ENCODE measurements at regions not wholly inside any gene's neighbourhood (a gene's known extent, or its start where the extent isn't known, plus 50 kb on each side); places are given as distances from the start of the nearest gene placed in this dataset.
A peak's percentile ranks its signal among the peaks of the same experiment; 100 is the strongest.

DNA sequence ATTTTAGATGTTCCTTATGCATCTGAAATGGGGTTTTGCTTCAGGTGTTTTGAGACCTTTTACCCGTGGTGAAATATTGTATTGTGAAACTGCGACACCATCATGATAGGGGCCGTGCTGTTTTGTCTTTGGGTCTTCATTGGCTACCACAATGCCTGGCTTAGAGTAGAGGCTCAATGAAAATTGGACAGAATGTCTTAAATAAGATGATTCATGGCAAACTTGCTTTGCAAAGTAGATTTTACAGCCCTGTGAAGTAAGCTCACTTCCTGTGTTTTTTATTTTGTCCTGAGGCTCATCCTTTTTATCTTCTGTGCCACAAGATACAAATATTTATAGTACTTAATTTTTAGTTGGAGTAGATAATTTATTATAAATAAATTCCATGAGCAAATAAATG, 111.3 kb upstream of the FRMD6 start:
- ChIA-PET POLR2A (no interaction called here), CTCF (no interaction called here)
- no peak for DNase-seq
- WGBS (ENCODE audit: low lambda C conversion rate): 89% methylated on average over 3 of the region's 3 CpGs
- H3K4me1 ChIP-seq (ENCODE audit: control insufficient read depth in 1 of 2, insufficient read depth in 2 of 2, low read depth in 1 of 2, low read length in 1 of 2): peaks cover under 1 to 25% of the 10 kb centered on the region in 2 experiments; a peak in 3 of 4 replicates
- H3K79me2 ChIP-seq (ENCODE audit: insufficient read depth): peaks cover 10% of the 10 kb centered on the region
- H3F3A ChIP-seq (replicated peaks; ENCODE audit: insufficient read depth): peaks cover 40% of the 10 kb centered on the region
- H3K9me2 ChIP-seq: no peaks in the 10 kb centered on the region
- no peak for TF ChIP-seq GABPA (IDR thresholded peaks at IDR 0.05; ENCODE audit: low read depth)
- TF ChIP-seq, protein P1, sequence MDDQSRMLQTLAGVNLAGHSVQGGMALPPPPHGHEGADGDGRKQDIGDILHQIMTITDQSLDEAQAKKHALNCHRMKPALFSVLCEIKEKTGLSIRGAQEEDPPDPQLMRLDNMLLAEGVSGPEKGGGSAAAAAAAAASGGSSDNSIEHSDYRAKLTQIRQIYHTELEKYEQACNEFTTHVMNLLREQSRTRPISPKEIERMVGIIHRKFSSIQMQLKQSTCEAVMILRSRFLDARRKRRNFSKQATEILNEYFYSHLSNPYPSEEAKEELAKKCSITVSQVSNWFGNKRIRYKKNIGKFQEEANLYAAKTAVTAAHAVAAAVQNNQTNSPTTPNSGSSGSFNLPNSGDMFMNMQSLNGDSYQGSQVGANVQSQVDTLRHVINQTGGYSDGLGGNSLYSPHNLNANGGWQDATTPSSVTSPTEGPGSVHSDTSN (IDR thresholded peaks at IDR 0.05): peak; percentile 43
- no peak overlapping the region for H3K4me3 ChIP-seq (ENCODE audit: low read depth in 2 of 2, low read length in 1 of 2)
- H4K20me1 ChIP-seq (ENCODE audit: insufficient read depth): no peaks in the 10 kb centered on the region
- peak overlapping the region; percentile 83 to 99 for H3K27ac ChIP-seq (ENCODE audit: low read depth in 2 of 2, low read length in 1 of 2)
- peak overlapping the region; percentile 60 for H3K9ac ChIP-seq
- H3K27me3 ChIP-seq (ENCODE audit: insufficient read depth): no peaks in the 10 kb centered on the region
- H3K9me3 ChIP-seq: no peaks in the 10 kb centered on the region
- no peaks in the 10 kb centered on the region for H3K36me3 ChIP-seq (replicated peaks in 1 of 2; ENCODE audit: control insufficient read depth in 1 of 2, insufficient read depth in 2 of 2, low read length in 1 of 2)
- peak overlapping the region; percentile 32; the same call in 1 of the 2 replicates for H3K4me2 ChIP-seq
- no peak overlapping the region for H2AFZ ChIP-seq (ENCODE audit: low read depth)

DNA sequence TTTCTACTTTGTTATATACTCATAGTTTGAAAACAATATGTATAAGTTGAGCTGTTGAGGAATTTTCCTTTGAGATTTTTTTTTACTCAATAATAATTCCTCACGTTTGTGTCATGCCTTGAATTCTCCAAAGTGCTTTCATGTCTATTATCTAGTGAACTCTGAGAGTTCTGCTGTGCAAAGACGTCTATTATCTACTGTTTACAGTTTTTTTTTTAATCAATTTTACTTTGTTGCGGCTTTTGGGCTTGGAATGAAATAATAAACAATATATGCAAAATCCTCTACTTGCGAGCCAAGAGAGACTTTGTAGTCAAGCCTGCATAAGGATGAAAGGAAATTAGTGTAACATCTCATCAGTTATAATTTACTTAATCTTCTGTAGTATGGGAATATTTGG, 107.2 kb upstream of the FRMD6 start:
- Histone ChIP-seq H3K4me3 (ENCODE audit: low read depth in 2 of 2, low read length in 1 of 2) (no peak overlapping the region), H3K36me3 (replicated peaks in 1 of 2; ENCODE audit: control insufficient read depth in 1 of 2, insufficient read depth in 2 of 2, low read length in 1 of 2) (no peaks in the 10 kb centered on the region), H3K27ac (ENCODE audit: low read depth in 2 of 2, low read length in 1 of 2) (peak overlapping the region; percentile 94 to 100), H3K4me1 (ENCODE audit: control insufficient read depth in 1 of 2, insufficient read depth in 2 of 2, low read depth in 1 of 2, low read length in 1 of 2) (peaks cover 18 to 52% of the 10 kb centered on the region in 2 experiments), H3K4me2 (no peak overlapping the region), H3K9ac (no peak overlapping the region), H2AFZ (ENCODE audit: low read depth) (no peak overlapping the region), H3F3A (replicated peaks; ENCODE audit: insufficient read depth) (peaks cover 61% of the 10 kb centered on the region), H3K9me2 (no peaks in the 10 kb centered on the region), H3K79me2 (ENCODE audit: insufficient read depth) (peaks cover 11% of the 10 kb centered on the region), H3K9me3 (no peaks in the 10 kb centered on the region), H4K20me1 (ENCODE audit: insufficient read depth) (no peaks in the 10 kb centered on the region), H3K27me3 (ENCODE audit: insufficient read depth) (no peaks in the 10 kb centered on the region)
- TF ChIP-seq, protein P2, sequence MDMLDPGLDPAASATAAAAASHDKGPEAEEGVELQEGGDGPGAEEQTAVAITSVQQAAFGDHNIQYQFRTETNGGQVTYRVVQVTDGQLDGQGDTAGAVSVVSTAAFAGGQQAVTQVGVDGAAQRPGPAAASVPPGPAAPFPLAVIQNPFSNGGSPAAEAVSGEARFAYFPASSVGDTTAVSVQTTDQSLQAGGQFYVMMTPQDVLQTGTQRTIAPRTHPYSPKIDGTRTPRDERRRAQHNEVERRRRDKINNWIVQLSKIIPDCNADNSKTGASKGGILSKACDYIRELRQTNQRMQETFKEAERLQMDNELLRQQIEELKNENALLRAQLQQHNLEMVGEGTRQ (IDR thresholded peaks at IDR 0.05; ENCODE audit: borderline replicate concordance, low read depth, low read length): no peak
- no peak for TF ChIP-seq TAF1 (IDR thresholded peaks at IDR 0.05; ENCODE audit: borderline replicate concordance, low read depth, low read length)
- TF ChIP-seq, protein P3, sequence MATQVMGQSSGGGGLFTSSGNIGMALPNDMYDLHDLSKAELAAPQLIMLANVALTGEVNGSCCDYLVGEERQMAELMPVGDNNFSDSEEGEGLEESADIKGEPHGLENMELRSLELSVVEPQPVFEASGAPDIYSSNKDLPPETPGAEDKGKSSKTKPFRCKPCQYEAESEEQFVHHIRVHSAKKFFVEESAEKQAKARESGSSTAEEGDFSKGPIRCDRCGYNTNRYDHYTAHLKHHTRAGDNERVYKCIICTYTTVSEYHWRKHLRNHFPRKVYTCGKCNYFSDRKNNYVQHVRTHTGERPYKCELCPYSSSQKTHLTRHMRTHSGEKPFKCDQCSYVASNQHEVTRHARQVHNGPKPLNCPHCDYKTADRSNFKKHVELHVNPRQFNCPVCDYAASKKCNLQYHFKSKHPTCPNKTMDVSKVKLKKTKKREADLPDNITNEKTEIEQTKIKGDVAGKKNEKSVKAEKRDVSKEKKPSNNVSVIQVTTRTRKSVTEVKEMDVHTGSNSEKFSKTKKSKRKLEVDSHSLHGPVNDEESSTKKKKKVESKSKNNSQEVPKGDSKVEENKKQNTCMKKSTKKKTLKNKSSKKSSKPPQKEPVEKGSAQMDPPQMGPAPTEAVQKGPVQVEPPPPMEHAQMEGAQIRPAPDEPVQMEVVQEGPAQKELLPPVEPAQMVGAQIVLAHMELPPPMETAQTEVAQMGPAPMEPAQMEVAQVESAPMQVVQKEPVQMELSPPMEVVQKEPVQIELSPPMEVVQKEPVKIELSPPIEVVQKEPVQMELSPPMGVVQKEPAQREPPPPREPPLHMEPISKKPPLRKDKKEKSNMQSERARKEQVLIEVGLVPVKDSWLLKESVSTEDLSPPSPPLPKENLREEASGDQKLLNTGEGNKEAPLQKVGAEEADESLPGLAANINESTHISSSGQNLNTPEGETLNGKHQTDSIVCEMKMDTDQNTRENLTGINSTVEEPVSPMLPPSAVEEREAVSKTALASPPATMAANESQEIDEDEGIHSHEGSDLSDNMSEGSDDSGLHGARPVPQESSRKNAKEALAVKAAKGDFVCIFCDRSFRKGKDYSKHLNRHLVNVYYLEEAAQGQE (IDR thresholded peaks at IDR 0.05; ENCODE audit: low read depth, low read length): no peak
- no peak for DNase-seq
- ChIA-PET POLR2A (no interaction called here), CTCF (interaction anchor here (2.2 kb wide), 1 partner anchor 261 kb away, joined by 6 read pairs; no protein-coding TSS in a partner anchor)
- WGBS (ENCODE audit: low lambda C conversion rate): 73% methylated on average over 4 of the region's 4 CpGs

Data from SK-N-SH (cell line).